ENCODE measurements at regions not wholly inside any gene's neighbourhood (a gene's known extent, or its start where the extent isn't known, plus 50 kb on each side); places are given as distances from the start of the nearest gene placed in this dataset.

DNA sequence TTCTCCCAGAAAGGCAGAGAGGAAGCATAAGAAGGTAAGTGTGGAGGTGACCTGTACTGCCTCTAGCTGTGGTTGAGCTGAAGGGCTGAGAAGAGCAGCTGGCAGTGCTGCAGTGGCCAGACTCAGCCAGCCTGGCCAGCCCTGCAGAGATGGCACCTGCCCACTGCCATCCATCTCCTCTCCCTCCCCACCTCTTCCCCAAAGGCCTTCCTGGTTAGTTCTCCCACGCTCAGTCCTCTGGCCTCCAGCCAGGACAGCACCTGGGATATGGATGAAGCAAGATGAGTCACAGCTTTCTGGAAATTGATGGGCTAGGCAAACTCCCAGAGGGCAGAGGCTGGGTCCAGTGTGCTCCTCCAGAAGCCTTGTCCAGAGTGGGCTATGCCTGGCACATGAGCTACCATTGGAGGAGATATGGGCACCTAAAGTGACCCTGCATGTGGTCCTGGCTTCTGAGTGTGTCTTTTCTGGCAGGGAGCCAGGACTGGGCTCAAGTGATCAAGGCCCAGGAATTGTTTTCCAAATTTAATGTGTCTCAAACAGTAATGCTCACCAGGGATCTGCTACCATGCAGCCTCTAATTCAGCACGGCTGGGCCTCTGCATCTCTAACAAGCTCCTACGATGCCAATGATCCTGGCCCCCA, 81.0 kb upstream of the CACUL1 start:
- Histone ChIP-seq H3K36me3 (no peaks in the 10 kb centered on the region), H3K9me3 (no peaks in the 10 kb centered on the region), H3K27me3 (no peaks in the 10 kb centered on the region), H3K4me1 (peaks cover 17% of the 10 kb centered on the region), H3K4me3 (ENCODE audit: low read depth, low read length) (no peak overlapping the region)
- peak; percentile 86 for DNase-seq
- TF ChIP-seq, protein P1, sequence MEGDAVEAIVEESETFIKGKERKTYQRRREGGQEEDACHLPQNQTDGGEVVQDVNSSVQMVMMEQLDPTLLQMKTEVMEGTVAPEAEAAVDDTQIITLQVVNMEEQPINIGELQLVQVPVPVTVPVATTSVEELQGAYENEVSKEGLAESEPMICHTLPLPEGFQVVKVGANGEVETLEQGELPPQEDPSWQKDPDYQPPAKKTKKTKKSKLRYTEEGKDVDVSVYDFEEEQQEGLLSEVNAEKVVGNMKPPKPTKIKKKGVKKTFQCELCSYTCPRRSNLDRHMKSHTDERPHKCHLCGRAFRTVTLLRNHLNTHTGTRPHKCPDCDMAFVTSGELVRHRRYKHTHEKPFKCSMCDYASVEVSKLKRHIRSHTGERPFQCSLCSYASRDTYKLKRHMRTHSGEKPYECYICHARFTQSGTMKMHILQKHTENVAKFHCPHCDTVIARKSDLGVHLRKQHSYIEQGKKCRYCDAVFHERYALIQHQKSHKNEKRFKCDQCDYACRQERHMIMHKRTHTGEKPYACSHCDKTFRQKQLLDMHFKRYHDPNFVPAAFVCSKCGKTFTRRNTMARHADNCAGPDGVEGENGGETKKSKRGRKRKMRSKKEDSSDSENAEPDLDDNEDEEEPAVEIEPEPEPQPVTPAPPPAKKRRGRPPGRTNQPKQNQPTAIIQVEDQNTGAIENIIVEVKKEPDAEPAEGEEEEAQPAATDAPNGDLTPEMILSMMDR (IDR thresholded peaks at IDR 0.05; ENCODE audit: low read depth, low read length): no peak

DNA sequence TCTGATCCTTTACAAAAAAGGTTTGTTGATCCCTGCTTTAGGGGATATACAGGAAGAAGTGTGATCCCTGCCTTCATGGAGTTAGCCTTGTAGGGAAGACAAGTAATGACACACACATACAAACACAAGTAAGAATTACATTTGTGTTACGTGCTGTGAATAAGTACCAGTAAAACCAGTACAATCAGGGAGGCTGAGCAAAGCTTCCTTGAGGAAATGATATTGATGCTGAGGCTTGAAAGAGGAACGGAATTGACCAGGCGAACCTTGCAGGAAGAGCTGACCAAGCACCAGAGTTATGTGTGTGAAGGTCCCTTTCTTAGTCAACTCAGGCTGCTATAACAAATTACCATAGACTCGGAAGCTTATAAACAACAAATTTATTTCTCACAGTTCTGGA, 83.6 kb upstream of the CACUL1 start:
- Histone ChIP-seq H3K9me3 (no peaks in the 10 kb centered on the region), H3K36me3 (no peaks in the 10 kb centered on the region), H3K4me1 (peaks cover 11% of the 10 kb centered on the region), H3K4me3 (ENCODE audit: low read depth, low read length) (no peak overlapping the region), H3K27me3 (no peaks in the 10 kb centered on the region)
- TF ChIP-seq, protein P1 (IDR thresholded peaks at IDR 0.05; ENCODE audit: low read depth, low read length): no peak
- DNase-seq: no peak

DNA sequence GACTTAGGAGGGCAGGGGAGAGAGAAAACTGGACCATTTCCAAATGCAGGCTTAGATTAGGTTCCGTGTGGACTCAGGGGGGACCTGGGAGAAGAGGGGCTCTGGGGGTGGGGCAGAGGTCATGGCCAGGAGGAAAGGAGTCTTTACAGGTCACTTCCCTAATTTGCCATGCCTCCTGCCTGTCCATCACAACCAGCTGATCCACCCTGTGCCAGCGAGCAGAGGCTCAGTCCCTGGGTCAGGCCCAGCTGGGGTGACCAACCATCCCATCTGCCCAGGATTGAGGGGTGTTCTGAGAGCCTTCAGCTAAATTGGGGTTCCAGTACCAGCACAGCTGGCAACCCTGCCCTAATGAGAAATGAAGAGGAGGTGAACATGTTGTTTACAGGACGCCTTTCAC, 84.6 kb upstream of the CACUL1 start:
- Histone ChIP-seq H3K9me3 (no peaks in the 10 kb centered on the region), H3K27me3 (no peaks in the 10 kb centered on the region), H3K4me1 (peaks cover 11% of the 10 kb centered on the region), H3K4me3 (ENCODE audit: low read depth, low read length) (no peak overlapping the region), H3K36me3 (no peaks in the 10 kb centered on the region)
- TF ChIP-seq, protein P1 (IDR thresholded peaks at IDR 0.05; ENCODE audit: low read depth, low read length): no peak
- DNase-seq: no peak

DNA sequence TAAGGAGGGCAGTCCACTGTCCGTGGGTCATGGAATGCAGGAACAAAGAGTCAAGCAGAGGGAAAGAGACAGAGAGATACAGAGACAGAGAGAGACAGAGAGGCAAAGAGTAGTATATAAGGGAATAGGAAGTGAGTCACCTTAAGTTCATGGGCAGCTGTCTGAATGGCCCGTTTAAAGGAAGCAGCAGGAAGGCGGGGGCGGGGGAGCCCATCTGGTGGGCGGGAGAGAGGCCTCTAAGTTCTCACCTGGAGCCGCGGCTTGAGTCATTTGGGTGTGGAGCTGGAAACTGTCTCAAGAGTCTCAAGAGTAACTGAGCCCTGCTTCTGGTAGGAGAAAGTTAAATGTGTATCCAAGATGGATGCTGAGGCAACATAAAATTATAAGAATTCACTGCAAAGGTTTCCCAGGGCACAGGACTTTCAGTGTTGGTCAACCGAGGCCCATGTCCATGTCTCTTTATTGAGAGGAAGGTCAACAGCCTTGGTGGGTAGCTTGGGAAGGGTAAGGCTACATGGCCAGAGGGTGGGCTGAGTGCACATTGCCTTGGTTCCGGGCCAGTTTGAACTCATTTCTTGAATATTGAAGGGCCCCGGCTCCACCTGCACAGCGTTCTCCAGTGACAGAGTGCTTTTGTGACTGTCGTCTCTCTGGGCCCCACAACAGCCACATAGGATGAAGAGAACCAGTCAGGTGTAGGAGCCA, 85.5 kb upstream of the CACUL1 start:
- TF ChIP-seq, protein P1 (IDR thresholded peaks at IDR 0.05; ENCODE audit: low read depth, low read length): no peak
- Histone ChIP-seq H3K36me3 (no peaks in the 10 kb centered on the region), H3K9me3 (no peaks in the 10 kb centered on the region), H3K4me1 (peaks cover 9% of the 10 kb centered on the region), H3K27me3 (no peaks in the 10 kb centered on the region), H3K4me3 (ENCODE audit: low read depth, low read length) (no peak overlapping the region)
- no peak for DNase-seq

DNA sequence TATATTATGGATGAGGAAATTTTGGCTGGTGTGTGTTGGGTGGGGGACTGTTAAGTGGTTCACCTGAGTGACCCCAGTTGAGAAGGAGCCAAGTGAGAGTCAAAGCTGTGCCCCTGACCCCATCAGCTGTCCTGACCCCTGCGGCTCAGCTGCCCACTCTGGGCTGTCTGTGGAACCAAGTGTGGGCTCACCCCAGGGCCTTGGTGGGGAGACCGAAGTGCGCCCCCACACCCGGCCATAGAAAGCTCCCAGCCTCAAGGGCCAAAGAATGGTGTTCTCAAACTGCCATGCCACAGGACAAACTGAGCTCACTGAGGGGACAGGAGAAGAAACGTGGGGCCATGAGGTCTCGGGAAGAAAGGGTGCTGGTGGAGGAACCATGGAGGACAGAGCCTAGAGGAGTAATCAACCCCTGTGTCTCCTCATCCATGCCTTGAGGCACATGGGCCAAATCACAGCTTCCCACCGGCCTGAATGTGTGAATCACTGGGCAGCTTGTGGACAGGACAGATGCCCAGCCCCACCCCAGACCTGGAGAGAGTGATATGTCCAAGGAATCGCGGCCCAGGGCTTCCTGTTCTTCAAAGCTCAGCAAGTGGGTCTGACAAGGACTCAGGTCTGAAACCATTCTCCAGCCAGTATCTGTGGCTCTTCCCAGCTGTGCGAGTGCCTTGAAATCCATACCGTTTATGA, 86.2 kb upstream of the CACUL1 start:
- Histone ChIP-seq H3K4me1 (peaks cover 2% of the 10 kb centered on the region), H3K27me3 (no peaks in the 10 kb centered on the region), H3K4me3 (ENCODE audit: low read depth, low read length) (no peak overlapping the region), H3K9me3 (no peaks in the 10 kb centered on the region), H3K36me3 (no peaks in the 10 kb centered on the region)
- TF ChIP-seq, protein P1 (IDR thresholded peaks at IDR 0.05; ENCODE audit: low read depth, low read length): no peak
- DNase-seq: no peak

Data from BE2C (cell line).